HL-60 (cell line): ENCODE measurements at regions not wholly inside any gene's neighbourhood (a gene's known extent, or its start where the extent isn't known, plus 50 kb on each side); places are given as distances from the start of the nearest gene placed in this dataset.
"Not testable (repeated sequence)": the region's sequence is repeated elsewhere in the genome, so short reads cannot be mapped to it uniquely, and the experiment has no call there.

ENCODE experiments used
- DNase-seq, 2 experiments: peaks; one replicate each; pipeline ENCODE4 v3.0.0-alpha.2; 2010 to 2020; ENCODE audit warnings: low read depth in 1 of 2, low spot score in 1 of 2
- H3K27ac ChIP-seq: fragments of 250-450 bp; sonication (Bioruptor Pico); replicated peaks from 2 replicates; pipeline ENCODE4 v1.5.1; 2020; ENCODE audit warnings: mild to moderate bottlenecking, moderate library complexity
- H3K27me3 ChIP-seq: fragments of 250-450 bp; sonication (Bioruptor Pico); 2 replicates; pipeline ENCODE4 v1.5.1; 2021; ENCODE audit warnings: mild to moderate bottlenecking, moderate library complexity; ENCODE audit not compliant: insufficient read depth, poor library complexity, severe bottlenecking
- H3K4me3 ChIP-seq: replicated peaks from 2 replicates; pipeline ENCODE4 v1.5.1; 2011; ENCODE audit warnings: mild to moderate bottlenecking, control low read depth, low read length; ENCODE audit not compliant: insufficient read depth
- CTCF ChIP-seq: IDR thresholded peaks from one replicate; pipeline ENCODE4 v1.5.1; 2011; ENCODE audit warnings: low read length, control low read depth, inconsistent platforms; ENCODE audit not compliant: insufficient read depth
- GABPA ChIP-seq: IDR thresholded peaks from 2 replicates; pipeline ENCODE4 v1.6.1; 2012; ENCODE audit warnings: low read depth
- POLR2AphosphoS5 ChIP-seq: IDR thresholded peaks from 2 replicates; pipeline ENCODE4 v1.6.1; 2012; ENCODE audit warnings: low read depth
- REST ChIP-seq: IDR thresholded peaks from 2 replicates; pipeline ENCODE4 v1.6.1; 2012; ENCODE audit warnings: low read depth; ENCODE audit not compliant: insufficient replicate concordance
- SPI1 ChIP-seq: IDR thresholded peaks from 2 replicates; pipeline ENCODE4 v1.6.1; 2012; ENCODE audit warnings: low read depth, mild to moderate bottlenecking, borderline replicate concordance

GRCh38 chr5:60535951-60536350 is 164.0 kb downstream of the DEPDC1B start:
- Histone ChIP-seq H3K27ac (no peak overlapping the region), H3K4me3 (no peak overlapping the region), H3K27me3 (no peaks in the 10 kb centered on the region)
- TF ChIP-seq CTCF, result no peak
- TF ChIP-seq GABPA, result no peak
- TF ChIP-seq SPI1, result no peak
- no peak for TF ChIP-seq POLR2AphosphoS5
- DNase-seq, result no peak

- Histone ChIP-seq H3K4me3 (no peak overlapping the region), H3K27ac (no peak overlapping the region), H3K27me3 (no peaks in the 10 kb centered on the region)
- no peak for TF ChIP-seq REST
- no peak for DNase-seq
These were observed 164.8 kb downstream of the DEPDC1B start for GRCh38 chr5:60535198-60535597.

- no peak overlapping the region for H3K27ac ChIP-seq
- no peak overlapping the region for H3K4me3 ChIP-seq
- DNase-seq, result no peak
These were observed 166.2 kb downstream of the DEPDC1B start for GRCh38 chr5:60533789-60534188.

GRCh38 chr5:60532796-60533195 is 167.2 kb downstream of the DEPDC1B start:
- H3K4me3 ChIP-seq, DNase-seq, H3K27me3 ChIP-seq, H3K27ac ChIP-seq: not testable (repeated sequence)

More at GRCh38 chr5:60533789-60534188, 166.2 kb downstream of the DEPDC1B start:
- no peaks in the 10 kb centered on the region for H3K27me3 ChIP-seq
- TF ChIP-seq SPI1, result no peak

- not testable (repeated sequence) for H3K27ac ChIP-seq, H3K4me3 ChIP-seq, DNase-seq, H3K27me3 ChIP-seq
These were observed 169.7 kb downstream of the DEPDC1B start for GRCh38 chr5:60530144-60530848.

- H3K4me3 ChIP-seq, result no peak overlapping the region
- H3K27me3 ChIP-seq, result no peaks in the 10 kb centered on the region
- no peak for DNase-seq
- H3K27ac ChIP-seq, result no peak overlapping the region
- TF ChIP-seq SPI1 (no peak), REST (no peak), CTCF (no peak), POLR2AphosphoS5 (no peak), GABPA (no peak)
These were observed 171.0 kb downstream of the DEPDC1B start for GRCh38 chr5:60529001-60529400.
